GM12878 (cell line): ENCODE measurements at regions not wholly inside any gene's neighbourhood (a gene's known extent, or its start where the extent isn't known, plus 50 kb on each side); places are given as distances from the start of the nearest gene placed in this dataset.

Experiments
- ATAC-seq: fragments of 200-7000 bp; cut with Tn5 transposase; 3 replicates; pipeline ENCODE4 v1.9.1; 2020; ENCODE audit warnings: mild to moderate bottlenecking, moderate library complexity
- BruUV-seq: library from RNA; stranded (reverse); fragments of 400-500 nt; replicated peaks from 2 replicates; lab custom pipeline; 2021; lab: Mats Ljungman, UMichigan
- CTCF ChIA-PET: fragments of 300-600 bp; sonication (Branson Sonifier 250); formaldehyde crosslinking; extraction: SDS; loops from one replicate; lab custom pipeline; 2021; ENCODE audit warnings: inconsistent platforms; lab: Yijun Ruan, JAX
- POLR2A ChIA-PET: fragments of 350-600 bp; formaldehyde crosslinking; extraction: SDS; loops from one replicate; lab custom pipeline; 2021; ENCODE audit warnings: inconsistent platforms; lab: Charles Lee
- RAD21 ChIA-PET: fragments of 300-600 bp; sonication (Branson Sonifier 250); formaldehyde crosslinking; loops from one replicate; lab custom pipeline; 2023; ENCODE audit warnings: antibody characterized with exemption; ENCODE audit not compliant: unreplicated experiment; lab: Charles Lee
- SMC1A ChIA-PET: fragments of 300-600 bp; sonication (Branson Sonifier 250); formaldehyde crosslinking; loops from one replicate; lab custom pipeline; 2023; ENCODE audit not compliant: unreplicated experiment, uncharacterized antibody; lab: Charles Lee
- DNase-seq: peaks from one replicate; pipeline ENCODE4 v3.0.0-alpha.2; 2011; ENCODE audit warnings: low read depth, low spot score
- FAIRE-seq: peaks from 3 replicates; lab custom pipeline; 2011; peaks lifted over from hg19 to GRCh38; lab: Jason Lieb, UNC
- H2AFZ ChIP-seq: 2 replicates; pipeline ENCODE4 v1.6.0; 2011; ENCODE audit warnings: low read depth, low read length, control low read depth; ENCODE audit not compliant: control insufficient read depth
- H3K27ac ChIP-seq: 2 replicates; pipeline ENCODE4 v1.5.1; 2011; ENCODE audit warnings: control low read depth; ENCODE audit not compliant: control insufficient read depth, insufficient read depth
- H3K27me3 ChIP-seq, 2 experiments: replicated peaks in 1 of 2; 2 replicates each; pipeline versions ENCODE4 v1.6.0 to v1.6.1; 2011; ENCODE audit warnings: low read length in 1 of 2; ENCODE audit not compliant: control insufficient read depth in 2 of 2, insufficient read depth in 2 of 2
- H3K36me3 ChIP-seq, 2 experiments: 2 replicates each; pipeline ENCODE4 v1.5.1; 2011; ENCODE audit warnings: low read length in 1 of 2; ENCODE audit not compliant: control insufficient read depth in 2 of 2, insufficient read depth in 2 of 2
- H3K4me1 ChIP-seq: 2 replicates; pipeline ENCODE4 v1.6.1; 2011; ENCODE audit warnings: mild to moderate bottlenecking, low read length, moderate library complexity, mixed read lengths; ENCODE audit not compliant: control insufficient read depth, insufficient read depth
- H3K4me2 ChIP-seq: 2 replicates; pipeline ENCODE4 v1.6.0; 2011; ENCODE audit warnings: control low read depth; ENCODE audit not compliant: control insufficient read depth, insufficient read depth
- H3K4me3 ChIP-seq: fragments of 200-600 bp; sonication (generic); 2 replicates; pipeline ENCODE4 v1.5.1; 2016
- H3K79me2 ChIP-seq: 2 replicates; pipeline ENCODE4 v1.6.0; 2011; ENCODE audit warnings: low read length; ENCODE audit not compliant: control insufficient read depth, insufficient read depth
- H3K9ac ChIP-seq: 2 replicates; pipeline ENCODE4 v1.8.0; 2011; ENCODE audit warnings: low read length, control low read depth, mixed read lengths; ENCODE audit not compliant: control insufficient read depth, insufficient read depth
- H3K9me3 ChIP-seq: replicated peaks from 3 replicates; pipeline ENCODE4 v1.5.1; 2011; ENCODE audit warnings: mild to moderate bottlenecking, low read length; ENCODE audit not compliant: control insufficient read depth, insufficient read depth
- H4K20me1 ChIP-seq: 2 replicates; pipeline ENCODE4 v1.6.0; 2011; ENCODE audit not compliant: control insufficient read depth, insufficient read depth
- CBFB ChIP-seq: IDR thresholded peaks from 2 replicates; pipeline ENCODE4 v1.6.1; 2016; ENCODE audit warnings: antibody characterized with exemption, low read depth
- ESRRA ChIP-seq: IDR thresholded peaks from 2 replicates; pipeline ENCODE4 v1.6.1; 2012; ENCODE audit warnings: mild to moderate bottlenecking, low read length, improper control_type of control experiment
- GABPA ChIP-seq: IDR thresholded peaks from 2 replicates; pipeline ENCODE4 v1.6.1; 2014; ENCODE audit warnings: antibody characterized with exemption, low read depth, mild to moderate bottlenecking, inconsistent platforms
- HDAC6 ChIP-seq: fragments of 200-600 bp; sonication (generic); IDR thresholded peaks from one replicate; pipeline ENCODE4 v1.8.0; 2017; ENCODE audit warnings: antibody characterized with exemption; ENCODE audit not compliant: unreplicated experiment
- KLF5 ChIP-seq: fragments of 450-650 bp; IDR thresholded peaks from 2 replicates; pipeline ENCODE4 v1.6.1; 2014; ENCODE audit warnings: mild to moderate bottlenecking; ENCODE audit not compliant: partially characterized antibody
- MTA2 ChIP-seq: fragments of 450-650 bp; IDR thresholded peaks from 2 replicates; pipeline ENCODE4 v1.6.1; 2016; ENCODE audit warnings: low read depth, mild to moderate bottlenecking, moderate library complexity
- MYC ChIP-seq: IDR thresholded peaks from 2 replicates; pipeline ENCODE4 v1.6.1; 2011; ENCODE audit warnings: mild to moderate bottlenecking, low read length, moderate library complexity, inconsistent platforms; ENCODE audit not compliant: insufficient read depth, insufficient replicate concordance, insufficient read length, severe bottlenecking
- NFIC ChIP-seq: IDR thresholded peaks from 2 replicates; pipeline ENCODE4 v1.6.1; 2012; ENCODE audit warnings: low read depth, mild to moderate bottlenecking, inconsistent platforms, low read length, moderate library complexity
- SMAD5 ChIP-seq: IDR thresholded peaks from 2 replicates; pipeline ENCODE4 v1.6.1; 2016; ENCODE audit warnings: antibody characterized with exemption, low read depth
- STAT1 ChIP-seq: fragments of 450-650 bp; conservative IDR thresholded peaks from 2 replicates; pipeline ENCODE4 v1.6.1; 2014; ENCODE audit warnings: antibody characterized with exemption, mild to moderate bottlenecking
- SUPT20H ChIP-seq: IDR thresholded peaks from 2 replicates; pipeline ENCODE4 v1.6.1; 2011; ENCODE audit warnings: low read depth, mild to moderate bottlenecking, low read length, moderate library complexity, borderline replicate concordance; ENCODE audit not compliant: control insufficient read depth
- SUZ12 ChIP-seq: fragments of 200-600 bp; sonication (generic); IDR thresholded peaks from one replicate; pipeline ENCODE4 v1.6.1; 2018; ENCODE audit warnings: antibody characterized with exemption, mild to moderate bottlenecking; ENCODE audit not compliant: unreplicated experiment
- TCF12 ChIP-seq: IDR thresholded peaks from 2 replicates; pipeline ENCODE4 v1.6.1; 2011; ENCODE audit warnings: low read depth, mild to moderate bottlenecking, low read length
- ZNF207 ChIP-seq: fragments of 450-650 bp; IDR thresholded peaks from 2 replicates; pipeline ENCODE4 v1.6.1; 2014; ENCODE audit warnings: antibody characterized with exemption, mild to moderate bottlenecking, borderline replicate concordance
- WGBS: methylation state at CpG from one replicate; pipeline ENCODE4 v1.1.6; 2016; ENCODE audit warnings: low lambda C conversion rate; ENCODE audit not compliant: insufficient replicate concordance, insufficient coverage; ENCODE audit errors: missing lambda C conversion rate; 5-methylcytosine and 5-hydroxymethylcytosine counted together
- in situ Hi-C: fragments of 300-500 bp; cut with MboI; formaldehyde crosslinking; loops from 9 replicates; pipeline ENCODE4 v1.14.3; 2018; ENCODE audit warnings: mixed read lengths
- intact Hi-C: fragments of 100-400 bp; cut with micrococcal nuclease; formaldehyde crosslinking; loops from one replicate; pipeline ENCODE4 v1.14.2; 2022; ENCODE audit not compliant: unreplicated experiment
- TF ChIP-seq, protein P1 (sequence below): IDR thresholded peaks from 2 replicates; pipeline ENCODE4 v1.6.1; 2012; ENCODE audit warnings: low read depth, low read length, improper control_type of control experiment

GRCh38 chr14:98761993-98762392 lies 510.0 kb downstream of the BCL11B start:
- no peaks in the 10 kb centered on the region for H4K20me1 ChIP-seq
- 0% methylated on average over 1 of the region's 1 CpG for WGBS
- FAIRE-seq, result no peak
- H3K9ac ChIP-seq, result no peak overlapping the region
- no peak overlapping the region for H3K4me3 ChIP-seq
- no TSS peak for BruUV-seq
- CTCF ChIA-PET, result no interaction called here
- H3K4me1 ChIP-seq, result no peaks in the 10 kb centered on the region
- no peaks in the 10 kb centered on the region for H3K36me3 ChIP-seq
- TF ChIP-seq STAT1 (no peak), NFIC (no peak), SMAD5 (no peak), KLF5 (no peak), CBFB (no peak), MTA2 (no peak), ZNF207 (no peak), MYC (no peak), HDAC6 (no peak), SUZ12 (no peak), TCF12 (no peak), SUPT20H (no peak), GABPA (no peak), ESRRA (no peak)
- TF ChIP-seq, protein P1, sequence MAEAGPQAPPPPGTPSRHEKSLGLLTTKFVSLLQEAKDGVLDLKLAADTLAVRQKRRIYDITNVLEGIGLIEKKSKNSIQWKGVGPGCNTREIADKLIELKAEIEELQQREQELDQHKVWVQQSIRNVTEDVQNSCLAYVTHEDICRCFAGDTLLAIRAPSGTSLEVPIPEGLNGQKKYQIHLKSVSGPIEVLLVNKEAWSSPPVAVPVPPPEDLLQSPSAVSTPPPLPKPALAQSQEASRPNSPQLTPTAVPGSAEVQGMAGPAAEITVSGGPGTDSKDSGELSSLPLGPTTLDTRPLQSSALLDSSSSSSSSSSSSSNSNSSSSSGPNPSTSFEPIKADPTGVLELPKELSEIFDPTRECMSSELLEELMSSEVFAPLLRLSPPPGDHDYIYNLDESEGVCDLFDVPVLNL, result no peak
- no peak for DNase-seq
- H3K4me2 ChIP-seq, result no peak overlapping the region
- H2AFZ ChIP-seq, result no peak overlapping the region
- no peaks in the 10 kb centered on the region for H3K27me3 ChIP-seq
- POLR2A ChIA-PET, result no interaction called here
- RAD21 ChIA-PET, result no interaction called here
- intact Hi-C loops, result no loop called here
- SMC1A ChIA-PET, result interaction anchor here (0.7 kb wide), 2 partner anchors 624 to 1834 kb away, joined by 3 to 4 read pairs; no protein-coding TSS in a partner anchor
- in situ Hi-C loops, result no loop called here
- no peaks in the 10 kb centered on the region for H3K79me2 ChIP-seq
- no peak overlapping the region for H3K27ac ChIP-seq
- no peak for ATAC-seq
- no peaks in the 10 kb centered on the region; the same call in 2 of the 3 replicates for H3K9me3 ChIP-seq
